ENCODE measurements at regions not wholly inside any gene's neighbourhood (a gene's known extent, or its start where the extent isn't known, plus 50 kb on each side); places are given as distances from the start of the nearest gene placed in this dataset.

- Histone ChIP-seq H3K4me3 (ENCODE audit: low read depth, low read length) (no peak overlapping the region), H3K27ac (ENCODE audit: extremely low read depth, low read depth, low read length) (no peak overlapping the region), H3K9me3 (ENCODE audit: control insufficient read depth, insufficient read depth, low read depth, low read length) (no peaks in the 10 kb centered on the region), H3K4me1 (ENCODE audit: control insufficient read depth, insufficient read depth, low read length) (no peaks in the 10 kb centered on the region; the same call in 1 of the 2 replicates), H3K36me3 (ENCODE audit: control insufficient read depth in 2 of 2, insufficient read depth in 1 of 2, low read length in 2 of 2) (no peaks in the 10 kb centered on the region)
- ChIA-PET POLR2A (no interaction called here), CTCF (interaction anchor here (0.8 to 1.1 kb wide), 2 partner anchors 15 to 252 kb away, joined by 3 read pairs; no protein-coding TSS in a partner anchor)
- TF ChIP-seq ZNF707 (tag by site-specific recombination; IDR thresholded peaks at IDR 0.05): no peak
- TF ChIP-seq ZSCAN4 (tag by site-specific recombination; IDR thresholded peaks at IDR 0.05): no peak
Observed at GRCh38 chr10:124245806-124246440, 152.5 kb upstream of the CHST15 start.

DNA sequence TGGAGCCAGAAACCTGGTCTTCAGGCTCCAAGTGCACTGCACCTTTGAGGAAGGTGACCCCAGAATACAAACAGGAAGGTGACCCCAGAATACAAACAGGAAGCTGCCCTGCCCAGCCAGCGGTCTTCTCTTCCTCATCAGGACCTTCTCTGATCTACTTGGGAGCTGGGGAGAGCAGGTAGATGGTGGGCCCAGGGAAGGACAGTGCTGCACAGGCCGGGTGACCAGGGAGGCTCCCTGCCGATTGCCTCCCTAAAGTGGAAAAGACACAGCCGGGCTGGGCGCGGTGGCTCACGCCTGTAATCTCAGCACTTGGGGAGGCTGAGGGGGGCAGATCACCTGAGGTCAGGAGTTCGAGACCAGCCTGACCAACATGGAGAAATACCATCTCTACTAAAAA is 151.8 kb upstream of the CHST15 start:
- H3K4me3 ChIP-seq (ENCODE audit: low read depth, low read length): no peak overlapping the region
- no peaks in the 10 kb centered on the region for H3K36me3 ChIP-seq (ENCODE audit: control insufficient read depth in 2 of 2, insufficient read depth in 1 of 2, low read length in 2 of 2)
- ChIA-PET POLR2A (no interaction called here), CTCF (interaction anchor here (0.6 to 1.1 kb wide), 3 partner anchors 132 to 251 kb away, joined by 3 read pairs; no protein-coding TSS in a partner anchor)
- no peaks in the 10 kb centered on the region; the same call in 1 of the 2 replicates for H3K4me1 ChIP-seq (ENCODE audit: control insufficient read depth, insufficient read depth, low read length)
- H3K27ac ChIP-seq (ENCODE audit: extremely low read depth, low read depth, low read length): no peak overlapping the region
- H3K9me3 ChIP-seq (ENCODE audit: control insufficient read depth, insufficient read depth, low read depth, low read length): no peaks in the 10 kb centered on the region
- no peak for TF ChIP-seq SP7 (tag by site-specific recombination; IDR thresholded peaks at IDR 0.05)
- TF ChIP-seq ZNF514 (tag by site-specific recombination; IDR thresholded peaks at IDR 0.05): no peak
- TF ChIP-seq ZNF404 (tag by site-specific recombination; IDR thresholded peaks at IDR 0.05): no peak
- TF ChIP-seq ZSCAN30 (tag by site-specific recombination; IDR thresholded peaks at IDR 0.05): no peak
- TF ChIP-seq ZNF433 (tag by site-specific recombination; IDR thresholded peaks at IDR 0.05; ENCODE audit: low read depth): no peak
- TF ChIP-seq ZNF335 (tag by site-specific recombination; conservative IDR thresholded peaks at IDR 0.05): no peak
- TF ChIP-seq EGR2 (tag by site-specific recombination; IDR thresholded peaks at IDR 0.05; ENCODE audit: low read depth): no peak
- no peak for TF ChIP-seq ZNF660 (tag by site-specific recombination; IDR thresholded peaks at IDR 0.05)
- TF ChIP-seq GLI2 (tag by site-specific recombination; IDR thresholded peaks at IDR 0.05; ENCODE audit: borderline replicate concordance, low read depth): no peak
- TF ChIP-seq ZNF548 (tag by site-specific recombination; IDR thresholded peaks at IDR 0.05): no peak
- TF ChIP-seq ZNF558 (tag by site-specific recombination; IDR thresholded peaks at IDR 0.05): no peak
- no peak for TF ChIP-seq GFI1B (tag by site-specific recombination; IDR thresholded peaks at IDR 0.05)
- no peak for TF ChIP-seq ZBTB7A (tag by site-specific recombination; IDR thresholded peaks at IDR 0.05; ENCODE audit: low read depth)

DNA sequence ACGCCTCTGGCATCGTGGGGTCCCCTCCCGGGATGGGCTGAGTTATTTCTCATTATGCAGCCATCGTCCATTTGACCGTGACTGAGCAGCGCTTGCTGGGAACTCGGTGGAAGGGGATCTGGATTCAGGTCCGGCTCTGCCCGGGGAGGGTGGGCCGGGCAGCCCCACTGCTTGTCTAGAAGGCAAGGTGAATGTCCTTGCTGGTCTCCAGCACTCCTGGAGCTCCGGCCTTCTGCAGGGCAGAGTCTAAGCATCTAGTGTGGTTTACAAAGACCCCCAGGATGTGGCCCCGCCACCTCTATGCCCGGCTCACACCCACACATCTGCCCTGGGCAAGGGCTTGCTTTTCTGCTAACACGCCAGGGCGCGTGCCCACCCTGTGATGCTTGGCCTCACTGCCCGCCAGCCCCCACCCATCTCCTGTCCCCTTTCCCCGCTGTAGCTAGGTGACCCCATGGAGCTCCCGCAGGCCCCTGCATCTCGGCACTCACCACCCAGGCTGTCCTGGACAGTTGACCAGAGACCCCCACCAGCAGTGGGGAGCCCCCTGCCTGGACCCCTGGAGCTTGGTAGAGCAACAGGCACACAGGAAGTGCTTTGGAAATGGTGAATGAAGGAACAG is 151.0 kb upstream of the CHST15 start:
- CTCF ChIA-PET: interaction anchor here (0.6 kb wide), 2 partner anchors 151 to 158 kb away, joined by 3 to 6 read pairs; partner anchors contain the start of gene CHST15
- Histone ChIP-seq H3K9me3 (ENCODE audit: control insufficient read depth, insufficient read depth, low read depth, low read length) (no peaks in the 10 kb centered on the region), H3K36me3 (ENCODE audit: control insufficient read depth in 2 of 2, insufficient read depth in 1 of 2, low read length in 2 of 2) (no peaks in the 10 kb centered on the region), H3K27ac (ENCODE audit: extremely low read depth, low read depth, low read length) (no peak overlapping the region), H3K4me1 (ENCODE audit: control insufficient read depth, insufficient read depth, low read length) (no peaks in the 10 kb centered on the region; the same call in 1 of the 2 replicates), H3K4me3 (ENCODE audit: low read depth, low read length) (no peak overlapping the region)
- POLR2A ChIA-PET: no interaction called here
- TF ChIP-seq SCRT1 (tag by site-specific recombination; IDR thresholded peaks at IDR 0.05; ENCODE audit: borderline replicate concordance): no peak
- no peak for TF ChIP-seq ZFP37 (tag by site-specific recombination; IDR thresholded peaks at IDR 0.05)
- TF ChIP-seq OVOL3 (tag by site-specific recombination; IDR thresholded peaks at IDR 0.05): no peak
- TF ChIP-seq ZNF16 (tag by site-specific recombination; IDR thresholded peaks at IDR 0.05; ENCODE audit: low read depth): no peak
- no peak for TF ChIP-seq ZNF140 (tag by site-specific recombination; IDR thresholded peaks at IDR 0.05)
- no peak for TF ChIP-seq ZNF416 (tag by site-specific recombination; IDR thresholded peaks at IDR 0.05)
- TF ChIP-seq ZNF148 (tag by site-specific recombination; IDR thresholded peaks at IDR 0.05; ENCODE audit: borderline replicate concordance): no peak
- TF ChIP-seq ZBTB8A (tag by site-specific recombination; IDR thresholded peaks at IDR 0.05): no peak
- no peak for TF ChIP-seq SCRT2 (tag by site-specific recombination; IDR thresholded peaks at IDR 0.05)
- TF ChIP-seq ZSCAN18 (tag by site-specific recombination; IDR thresholded peaks at IDR 0.05): no peak
- TF ChIP-seq BCL11B (tag by site-specific recombination; IDR thresholded peaks at IDR 0.05; ENCODE audit: low read depth): no peak

All from HEK293 (cell line).